A673 (cell line): ENCODE measurements at regions not wholly inside any gene's neighbourhood (a gene's known extent, or its start where the extent isn't known, plus 50 kb on each side); places are given as distances from the start of the nearest gene placed in this dataset.
A peak's percentile ranks its signal among the peaks of the same experiment; 100 is the strongest.

Experiments
- BruUV-seq: library from RNA; stranded (reverse); fragments of 400-500 nt; replicated peaks from 2 replicates; lab custom pipeline; 2021; lab: Mats Ljungman, UMichigan
- CTCF ChIA-PET: fragments of 300-600 bp; sonication (Branson Sonifier 250); formaldehyde crosslinking; loops from one replicate; lab custom pipeline; 2022; ENCODE audit warnings: antibody characterized with exemption; lab: Charles Lee
- POLR2A ChIA-PET: fragments of 300-600 bp; sonication (Branson Sonifier 250); formaldehyde crosslinking; loops from one replicate; lab custom pipeline; 2022; ENCODE audit warnings: antibody characterized with exemption; ENCODE audit not compliant: low non-redundant PET; lab: Charles Lee
- DNase-seq: peaks from one replicate; pipeline ENCODE4 v3.0.0-alpha.2; 2015; ENCODE audit warnings: low spot score
- H3K27ac ChIP-seq: fragments of 200-600 bp; sonication (generic); 2 replicates; pipeline ENCODE4 v1.5.1; 2016; ENCODE audit warnings: mixed run types, low read depth, mild to moderate bottlenecking, mixed read lengths, antibody characterized with exemption, low read length; ENCODE audit not compliant: poor library complexity, severe bottlenecking
- H3K27me3 ChIP-seq: fragments of 200-600 bp; sonication (generic); replicated peaks from 2 replicates; pipeline ENCODE4 v1.6.1; 2017; ENCODE audit warnings: mixed run types, low read depth, mild to moderate bottlenecking, mixed read lengths, antibody characterized with exemption, low read length; ENCODE audit not compliant: insufficient read depth, poor library complexity
- H3K36me3 ChIP-seq: fragments of 200-600 bp; sonication (generic); 2 replicates; pipeline ENCODE4 v1.6.1; 2016; ENCODE audit warnings: mixed run types, mild to moderate bottlenecking, mixed read lengths, antibody characterized with exemption, low read length; ENCODE audit not compliant: insufficient read depth, poor library complexity, severe bottlenecking
- H3K4me1 ChIP-seq: fragments of 200-600 bp; sonication (generic); 2 replicates; pipeline ENCODE4 v1.6.1; 2017; ENCODE audit warnings: mixed run types, mild to moderate bottlenecking, mixed read lengths, antibody characterized with exemption, low read length; ENCODE audit not compliant: insufficient read depth, poor library complexity, severe bottlenecking
- H3K4me3 ChIP-seq: fragments of 200-600 bp; sonication (generic); 2 replicates; pipeline ENCODE4 v1.5.1; 2016; ENCODE audit warnings: low read depth, mixed run types, mild to moderate bottlenecking, mixed read lengths, low read length; ENCODE audit not compliant: poor library complexity, severe bottlenecking
- H3K9me3 ChIP-seq: fragments of 200-600 bp; sonication (generic); 2 replicates; pipeline ENCODE4 v1.6.1; 2016; ENCODE audit warnings: mixed run types, low read depth, mild to moderate bottlenecking, mixed read lengths, antibody characterized with exemption, low read length; ENCODE audit not compliant: poor library complexity, severe bottlenecking
- CTCF ChIP-seq: fragments of 300-800, 200-600 bp; sonication (generic); conservative IDR thresholded peaks from 2 replicates; pipeline ENCODE4 v1.5.1; 2017; ENCODE audit warnings: low read depth, mild to moderate bottlenecking, antibody characterized with exemption, low read length, moderate library complexity, mixed read lengths
- EZH2 ChIP-seq: fragments of 200-600 bp; sonication (generic); IDR thresholded peaks from 2 replicates; pipeline ENCODE4 v1.6.1; 2017; ENCODE audit warnings: borderline replicate concordance, low read depth, mild to moderate bottlenecking, mixed read lengths, antibody characterized with exemption, low read length; ENCODE audit not compliant: poor library complexity, severe bottlenecking
- intact Hi-C: fragments of 100-400 bp; cut with micrococcal nuclease; formaldehyde crosslinking; loops from one replicate; pipeline ENCODE4 v1.10.0; 2022; ENCODE audit not compliant: unreplicated experiment

GRCh38 chr11:121790430-121790829 is 325.6 kb downstream of the BLID start:
- no peaks in the 10 kb centered on the region for H3K27me3 ChIP-seq
- POLR2A ChIA-PET: no interaction called here
- H3K4me3 ChIP-seq: no peak overlapping the region
- peaks cover 17% of the 10 kb centered on the region for H3K4me1 ChIP-seq
- H3K9me3 ChIP-seq: no peaks in the 10 kb centered on the region
- CTCF ChIA-PET: no interaction called here
- BruUV-seq: no TSS peak
- TF ChIP-seq EZH2 (no peak), CTCF (no peak)
- H3K27ac ChIP-seq: no peak overlapping the region
- no peaks in the 10 kb centered on the region for H3K36me3 ChIP-seq
- intact Hi-C loops: no loop called here
- DNase-seq: peak; percentile 22

- no peaks in the 10 kb centered on the region for H3K36me3 ChIP-seq
- no peak overlapping the region for H3K4me3 ChIP-seq
- no peaks in the 10 kb centered on the region for H3K9me3 ChIP-seq
- no TSS peak for BruUV-seq
- DNase-seq: peak; percentile 82
- TF ChIP-seq EZH2 (no peak), CTCF (no peak)
- CTCF ChIA-PET: no interaction called here
- H3K27me3 ChIP-seq: no peaks in the 10 kb centered on the region
- intact Hi-C loops: loop anchor here (5.0 kb wide), 1 partner anchor 321 kb away; no protein-coding TSS in a partner anchor
- POLR2A ChIA-PET: no interaction called here
- H3K27ac ChIP-seq: no peak overlapping the region
- H3K4me1 ChIP-seq: no peaks in the 10 kb centered on the region
Measured at GRCh38 chr11:121780971-121781370, 328.2 kb upstream of the SORL1-AS1 start.

- Histone ChIP-seq H3K27me3 (no peaks in the 10 kb centered on the region), H3K36me3 (no peaks in the 10 kb centered on the region), H3K4me1 (no peaks in the 10 kb centered on the region), H3K4me3 (no peak overlapping the region), H3K9me3 (no peaks in the 10 kb centered on the region), H3K27ac (no peak overlapping the region)
- ChIA-PET POLR2A (no interaction called here), CTCF (no interaction called here)
- no peak for DNase-seq
- no TSS peak for BruUV-seq
- no peak for TF ChIP-seq CTCF
- intact Hi-C loops: no loop called here
Measured at GRCh38 chr11:121777056-121777455, 324.3 kb upstream of the SORL1-AS1 start.
